WTC11 (cell line): ENCODE measurements at regions not wholly inside any gene's neighbourhood (a gene's known extent, or its start where the extent isn't known, plus 50 kb on each side); places are given as distances from the start of the nearest gene placed in this dataset.

Experiments used
- ATAC-seq: fragments of 200-7000 bp; cut with Tn5 transposase; 2 replicates; pipeline ENCODE4 v1.10.0; 2021; ENCODE audit warnings: mild to moderate bottlenecking, moderate library complexity
- CTCF ChIA-PET: fragments of 300-600 bp; sonication (Branson Sonifier 250); formaldehyde crosslinking; loops from one replicate; lab custom pipeline; 2021; ENCODE audit warnings: antibody characterized with exemption; lab: Charles Lee
- POLR2A ChIA-PET: fragments of 350-600 bp; sonication (Branson Sonifier 250); formaldehyde crosslinking; loops from one replicate; lab custom pipeline; 2021; ENCODE audit warnings: antibody characterized with exemption; lab: Charles Lee
- DNase-seq: peaks from one replicate; pipeline ENCODE4 v3.0.0; 2021; ENCODE audit warnings: low spot score
- H3K27ac Mint-ChIP-seq: 2 replicates; pipeline ENCODE4 v1.8.0; 2021; ENCODE audit warnings: mixed read lengths
- H3K27me3 Mint-ChIP-seq: 2 replicates; pipeline ENCODE4 v1.8.0; 2021; ENCODE audit warnings: low read depth, mild to moderate bottlenecking, moderate library complexity, mixed read lengths
- H3K36me3 Mint-ChIP-seq: 2 replicates; pipeline ENCODE4 v1.8.0; 2021; ENCODE audit warnings: mixed read lengths
- H3K4me1 Mint-ChIP-seq: 2 replicates; pipeline ENCODE4 v1.8.0; 2022; ENCODE audit warnings: mixed read lengths
- H3K4me3 Mint-ChIP-seq: 2 replicates; pipeline ENCODE4 v1.8.0; 2021; ENCODE audit warnings: mild to moderate bottlenecking, moderate library complexity, mixed read lengths
- H3K9me3 Mint-ChIP-seq: 2 replicates; pipeline ENCODE4 v1.8.0; 2021; ENCODE audit warnings: mixed read lengths
- ATF1 ChIP-seq: sonication (generic); formaldehyde crosslinking; IDR thresholded peaks from 2 replicates; pipeline ENCODE4 v1.8.1; 2023; ENCODE audit warnings: mild to moderate bottlenecking, moderate library complexity, missing genetic modification reagents
- EMX1 ChIP-seq: fragments of 250-450 bp; sonication (Bioruptor Pico); IDR thresholded peaks from 2 replicates; pipeline ENCODE4 v1.8.0; 2021; ENCODE audit warnings: mild to moderate bottlenecking
- FOXJ3 ChIP-seq: sonication (generic); formaldehyde crosslinking; IDR thresholded peaks from 2 replicates; pipeline ENCODE4 v1.9.0; 2021; ENCODE audit warnings: missing genetic modification reagents, mild to moderate bottlenecking, borderline replicate concordance
- FOXP1 ChIP-seq: sonication (generic); formaldehyde crosslinking; IDR thresholded peaks from 2 replicates; pipeline ENCODE4 v1.8.0; 2022; ENCODE audit warnings: missing genetic modification reagents, mild to moderate bottlenecking, moderate library complexity, borderline replicate concordance
- GABPB1 ChIP-seq: sonication (generic); formaldehyde crosslinking; IDR thresholded peaks from 2 replicates; pipeline ENCODE4 v1.8.1; 2023; ENCODE audit warnings: mild to moderate bottlenecking, missing genetic modification reagents
- GRHL2 ChIP-seq: fragments of 250-450 bp; sonication (Bioruptor Pico); IDR thresholded peaks from 2 replicates; pipeline ENCODE4 v1.8.0; 2022; ENCODE audit warnings: mild to moderate bottlenecking, moderate library complexity; ENCODE audit not compliant: insufficient replicate concordance, severe bottlenecking
- IRF2 ChIP-seq: sonication (generic); formaldehyde crosslinking; IDR thresholded peaks from 2 replicates; pipeline ENCODE4 v1.8.0; 2022; ENCODE audit warnings: low read depth, missing genetic modification reagents, borderline replicate concordance
- MXD4 ChIP-seq: fragments of 250-450 bp; sonication (Bioruptor Pico); IDR thresholded peaks from 2 replicates; pipeline ENCODE4 v1.8.0; 2021; ENCODE audit warnings: mild to moderate bottlenecking, moderate library complexity, borderline replicate concordance
- NFYB ChIP-seq: sonication (generic); formaldehyde crosslinking; conservative IDR thresholded peaks from 2 replicates; pipeline ENCODE4 v1.8.0; 2022; ENCODE audit warnings: low read depth, missing genetic modification reagents
- NR1H2 ChIP-seq: sonication (generic); formaldehyde crosslinking; IDR thresholded peaks from 2 replicates; pipeline ENCODE4 v1.9.0; 2021; ENCODE audit warnings: mild to moderate bottlenecking, moderate library complexity, missing genetic modification reagents
- NR2C2 ChIP-seq: sonication (generic); formaldehyde crosslinking; IDR thresholded peaks from 2 replicates; pipeline ENCODE4 v1.8.0; 2022; ENCODE audit warnings: mild to moderate bottlenecking, missing genetic modification reagents
- PRRX2 ChIP-seq: fragments of 250-450 bp; sonication (Bioruptor Pico); IDR thresholded peaks from 2 replicates; pipeline ENCODE4 v1.8.0; 2021; ENCODE audit warnings: mild to moderate bottlenecking
- RELA ChIP-seq: sonication (generic); formaldehyde crosslinking; IDR thresholded peaks from 2 replicates; pipeline ENCODE4 v1.8.1; 2022; ENCODE audit warnings: missing genetic modification reagents, mild to moderate bottlenecking, borderline replicate concordance
- RORB ChIP-seq: fragments of 250-450 bp; sonication (Bioruptor Pico); IDR thresholded peaks from 2 replicates; pipeline ENCODE4 v1.9.0; 2021; ENCODE audit warnings: mild to moderate bottlenecking
- SMAD3 ChIP-seq: sonication (generic); formaldehyde crosslinking; IDR thresholded peaks from 2 replicates; pipeline ENCODE4 v1.8.0; 2022; ENCODE audit warnings: missing genetic modification reagents, mild to moderate bottlenecking, borderline replicate concordance
- SP1 ChIP-seq: sonication (generic); formaldehyde crosslinking; conservative IDR thresholded peaks from 2 replicates; pipeline ENCODE4 v1.8.1; 2022; ENCODE audit warnings: missing genetic modification reagents
- TCF7 ChIP-seq: sonication (generic); formaldehyde crosslinking; IDR thresholded peaks from 2 replicates; pipeline ENCODE4 v1.8.0; 2022; ENCODE audit warnings: mild to moderate bottlenecking, low read depth, missing genetic modification reagents, moderate library complexity
- ZBTB21 ChIP-seq: sonication (generic); formaldehyde crosslinking; IDR thresholded peaks from 2 replicates; pipeline ENCODE4 v1.8.1; 2023; ENCODE audit warnings: mild to moderate bottlenecking, missing genetic modification reagents, borderline replicate concordance
- ZNF317 ChIP-seq: sonication (generic); formaldehyde crosslinking; IDR thresholded peaks from 2 replicates; pipeline ENCODE4 v1.8.1; 2023; ENCODE audit warnings: low read depth, mild to moderate bottlenecking, moderate library complexity, missing genetic modification reagents, borderline replicate concordance
- ZNF396 ChIP-seq: fragments of 250-450 bp; sonication (Bioruptor Pico); IDR thresholded peaks from 2 replicates; pipeline ENCODE4 v1.8.0; 2021; ENCODE audit warnings: mild to moderate bottlenecking, moderate library complexity, borderline replicate concordance
- ZNF416 ChIP-seq: fragments of 250-450 bp; sonication (Bioruptor Pico); IDR thresholded peaks from 2 replicates; pipeline ENCODE4 v1.9.0; 2021; ENCODE audit warnings: mild to moderate bottlenecking, inconsistent platforms
- ZNF423 ChIP-seq: fragments of 250-450 bp; sonication (Bioruptor Pico); IDR thresholded peaks from 2 replicates; pipeline ENCODE4 v2.1.2; 2022; ENCODE audit warnings: mild to moderate bottlenecking, moderate library complexity
- TF ChIP-seq, protein P1 (sequence below): sonication (generic); formaldehyde crosslinking; IDR thresholded peaks from 2 replicates; pipeline ENCODE4 v1.8.0; 2022; ENCODE audit warnings: mild to moderate bottlenecking, missing genetic modification reagents
- TF ChIP-seq, protein P2 (sequence below): fragments of 250-450 bp; sonication (Bioruptor Pico); IDR thresholded peaks from 2 replicates; pipeline ENCODE4 v1.9.0; 2021; ENCODE audit warnings: mild to moderate bottlenecking
- TF ChIP-seq, protein P3 (sequence below): fragments of 250-450 bp; sonication (Bioruptor Pico); IDR thresholded peaks from 2 replicates; pipeline ENCODE4 v1.9.0; 2021; ENCODE audit warnings: moderate library complexity, mild to moderate bottlenecking, inconsistent platforms, borderline replicate concordance
- TF ChIP-seq, protein P4 (sequence below): sonication (generic); formaldehyde crosslinking; IDR thresholded peaks from 2 replicates; pipeline ENCODE4 v1.8.0; 2023; ENCODE audit warnings: missing genetic modification reagents

DNA sequence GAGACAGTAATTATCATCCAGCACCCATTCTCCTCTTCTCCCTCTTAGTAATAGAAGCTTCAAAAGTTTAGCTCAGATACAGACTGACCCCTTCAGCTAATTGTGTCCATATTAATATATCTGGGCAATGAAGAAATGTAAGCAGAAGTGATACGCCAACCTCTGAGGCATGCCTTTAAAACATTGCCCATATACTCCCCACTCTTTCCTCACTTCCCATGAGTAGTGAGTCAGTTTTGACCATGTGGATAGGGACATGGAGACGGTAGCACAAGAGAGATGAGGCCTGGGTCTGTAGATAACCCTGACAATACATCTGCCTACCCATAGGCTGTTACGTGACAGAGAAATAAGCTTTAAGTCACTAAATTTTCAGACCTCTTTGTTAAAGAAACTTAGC is 147.6 kb downstream of the KCTD12 start:
- Mint-ChIP-seq H3K4me3 (no peak overlapping the region), H3K27ac (no peak overlapping the region), H3K9me3 (peaks cover 27% of the 10 kb centered on the region), H3K4me1 (0 out of 2 replicates have a peak, but pooled peaks cover 2% of the 10 kb centered on the region), H3K36me3 (peaks cover 4% of the 10 kb centered on the region; the same call in 1 of the 2 replicates), H3K27me3 (no peaks in the 10 kb centered on the region)
- CTCF ChIA-PET = no interaction called here
- POLR2A ChIA-PET = no interaction called here
- ATAC-seq (no peak), DNase-seq (no peak)
- TF ChIP-seq, protein P1, sequence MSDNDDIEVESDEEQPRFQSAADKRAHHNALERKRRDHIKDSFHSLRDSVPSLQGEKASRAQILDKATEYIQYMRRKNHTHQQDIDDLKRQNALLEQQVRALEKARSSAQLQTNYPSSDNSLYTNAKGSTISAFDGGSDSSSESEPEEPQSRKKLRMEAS (CRISPR knock-in tag) = no peak
- no peak for TF ChIP-seq ZNF396 (CRISPR knock-in tag)
- TF ChIP-seq GRHL2 = no peak
- no peak for TF ChIP-seq NFYB (CRISPR knock-in tag)
- TF ChIP-seq, protein P2, sequence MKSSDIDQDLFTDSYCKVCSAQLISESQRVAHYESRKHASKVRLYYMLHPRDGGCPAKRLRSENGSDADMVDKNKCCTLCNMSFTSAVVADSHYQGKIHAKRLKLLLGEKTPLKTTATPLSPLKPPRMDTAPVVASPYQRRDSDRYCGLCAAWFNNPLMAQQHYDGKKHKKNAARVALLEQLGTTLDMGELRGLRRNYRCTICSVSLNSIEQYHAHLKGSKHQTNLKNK (CRISPR knock-in tag) = no peak
- no peak for TF ChIP-seq NR2C2
- TF ChIP-seq ZNF423 (CRISPR knock-in tag) = no peak
- TF ChIP-seq ZNF416 = no peak
- TF ChIP-seq ZNF317 (CRISPR knock-in tag) = no peak
- TF ChIP-seq, protein P3, sequence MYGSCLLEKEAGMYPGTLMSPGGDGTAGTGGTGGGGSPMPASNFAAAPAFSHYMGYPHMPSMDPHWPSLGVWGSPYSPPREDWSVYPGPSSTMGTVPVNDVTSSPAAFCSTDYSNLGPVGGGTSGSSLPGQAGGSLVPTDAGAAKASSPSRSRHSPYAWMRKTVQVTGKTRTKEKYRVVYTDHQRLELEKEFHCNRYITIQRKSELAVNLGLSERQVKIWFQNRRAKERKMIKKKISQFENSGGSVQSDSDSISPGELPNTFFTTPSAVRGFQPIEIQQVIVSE (CRISPR knock-in tag) = no peak
- no peak for TF ChIP-seq SMAD3
- TF ChIP-seq IRF2 = no peak

DNA sequence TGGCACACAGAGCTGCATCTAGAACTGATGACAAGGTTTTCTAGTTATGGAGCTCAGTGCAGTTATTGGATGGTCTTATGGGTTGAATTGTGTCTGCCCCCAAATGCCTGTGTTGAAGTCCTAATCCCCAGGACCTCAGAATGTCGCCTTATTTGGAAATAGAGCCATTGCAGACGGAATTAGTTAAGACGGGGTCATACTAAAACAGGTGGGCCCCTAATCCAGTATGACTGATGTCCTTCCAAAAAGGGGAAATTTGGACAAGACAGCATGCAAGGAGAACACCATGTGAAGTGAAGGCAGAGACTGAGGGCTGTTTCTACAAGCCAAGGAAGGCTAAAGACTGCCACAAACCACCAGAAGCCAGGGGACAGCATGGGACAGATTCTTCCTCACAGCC is 148.7 kb downstream of the KCTD12 start:
- Mint-ChIP-seq H3K4me1 (peaks cover 4% of the 10 kb centered on the region; the same call in 1 of the 2 replicates), H3K9me3 (peaks cover 26% of the 10 kb centered on the region), H3K36me3 (peaks cover 4% of the 10 kb centered on the region; the same call in 1 of the 2 replicates), H3K4me3 (no peak overlapping the region), H3K27me3 (no peaks in the 10 kb centered on the region), H3K27ac (no peak overlapping the region)
- no peak for DNase-seq
- CTCF ChIA-PET = no interaction called here
- ATAC-seq = no peak
- POLR2A ChIA-PET = no interaction called here
- TF ChIP-seq FOXJ3 (CRISPR knock-in tag) = no peak
- TF ChIP-seq PRRX2 = no peak
- no peak for TF ChIP-seq NR1H2 (CRISPR knock-in tag)
- no peak for TF ChIP-seq TCF7 (CRISPR knock-in tag)
- no peak for TF ChIP-seq NFYB (CRISPR knock-in tag)
- no peak for TF ChIP-seq ZNF396 (CRISPR knock-in tag)
- TF ChIP-seq NR2C2 = no peak
- TF ChIP-seq, protein P4, sequence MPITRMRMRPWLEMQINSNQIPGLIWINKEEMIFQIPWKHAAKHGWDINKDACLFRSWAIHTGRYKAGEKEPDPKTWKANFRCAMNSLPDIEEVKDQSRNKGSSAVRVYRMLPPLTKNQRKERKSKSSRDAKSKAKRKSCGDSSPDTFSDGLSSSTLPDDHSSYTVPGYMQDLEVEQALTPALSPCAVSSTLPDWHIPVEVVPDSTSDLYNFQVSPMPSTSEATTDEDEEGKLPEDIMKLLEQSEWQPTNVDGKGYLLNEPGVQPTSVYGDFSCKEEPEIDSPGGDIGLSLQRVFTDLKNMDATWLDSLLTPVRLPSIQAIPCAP (CRISPR knock-in tag) = no peak
- TF ChIP-seq RELA (CRISPR knock-in tag) = no peak
- no peak for TF ChIP-seq RORB (CRISPR knock-in tag)
- TF ChIP-seq ATF1 (CRISPR knock-in tag) = no peak
- TF ChIP-seq GABPB1 = no peak

DNA sequence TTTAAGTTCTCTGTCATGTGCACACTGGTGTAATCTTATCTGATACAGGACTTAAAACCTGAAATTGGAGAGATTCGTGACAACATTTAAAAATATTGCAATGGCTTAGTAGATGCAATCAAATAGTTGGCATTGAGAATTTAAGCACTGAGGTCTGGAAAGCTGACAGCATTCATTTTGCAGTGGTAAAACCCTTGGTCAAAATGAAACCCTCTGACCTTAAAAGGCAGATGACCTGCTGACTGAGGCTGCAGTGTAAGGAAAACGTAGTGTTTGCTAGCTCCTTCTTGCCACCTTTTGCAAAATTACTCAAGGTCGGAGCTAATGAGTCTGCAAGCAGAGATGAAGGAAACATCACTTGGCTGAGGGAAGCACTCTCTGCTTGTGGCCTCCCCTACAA is 150.6 kb downstream of the KCTD12 start:
- no peak overlapping the region for H3K4me3 Mint-ChIP-seq
- CTCF ChIA-PET = no interaction called here
- H3K9me3 Mint-ChIP-seq = peaks cover 15% of the 10 kb centered on the region

More for the DNA sequence above, 150.6 kb downstream of the KCTD12 start:
- DNase-seq (no peak), ATAC-seq (no peak)
- H3K27ac Mint-ChIP-seq = no peak overlapping the region
- H3K27me3 Mint-ChIP-seq = no peaks in the 10 kb centered on the region
- POLR2A ChIA-PET = interaction anchor here (0.6 kb wide), 1 partner anchor 10 kb away, joined by 3 read pairs; no protein-coding TSS in a partner anchor
- no peaks in the 10 kb centered on the region for H3K36me3 Mint-ChIP-seq
- H3K4me1 Mint-ChIP-seq = peaks cover 4% of the 10 kb centered on the region; the same call in 1 of the 2 replicates
- TF ChIP-seq EMX1 (CRISPR knock-in tag) (no peak), FOXP1 (CRISPR knock-in tag) (no peak), TCF7 (CRISPR knock-in tag) (no peak), MXD4 (CRISPR knock-in tag) (no peak), SP1 (CRISPR knock-in tag) (no peak), ZBTB21 (CRISPR knock-in tag) (no peak), ZNF317 (CRISPR knock-in tag) (no peak)
